Neural progenitor cell (in vitro differentiated cells): ENCODE measurements at regions not wholly inside any gene's neighbourhood (a gene's known extent, or its start where the extent isn't known, plus 50 kb on each side); places are given as distances from the start of the nearest gene placed in this dataset.

Experiments used
- CTCF ChIP-seq: fragments of 200-600 bp; sonication (generic); IDR thresholded peaks from 2 replicates; pipeline ENCODE4 v1.5.1; 2017; ENCODE audit warnings: antibody characterized with exemption, mild to moderate bottlenecking
- EZH2 ChIP-seq: fragments of 200-600 bp; sonication (generic); IDR thresholded peaks from 2 replicates; pipeline ENCODE4 v1.6.1; 2017; ENCODE audit warnings: antibody characterized with exemption, mild to moderate bottlenecking, moderate library complexity
- EZH2phosphoT487 ChIP-seq: fragments of 200-600 bp; sonication (generic); IDR thresholded peaks from 2 replicates; pipeline ENCODE4 v1.6.1; 2017; ENCODE audit warnings: antibody characterized with exemption

- TF ChIP-seq CTCF (no peak), EZH2 (no peak), EZH2phosphoT487 (no peak)
Observed at GRCh38 chr9:17942498-17942897, 363.6 kb downstream of the SH3GL2 start.
